OCI-LY7 (cell line): ENCODE measurements at regions not wholly inside any gene's neighbourhood (a gene's known extent, or its start where the extent isn't known, plus 50 kb on each side); places are given as distances from the start of the nearest gene placed in this dataset.

Source experiments
- EZH2phosphoT487 ChIP-seq: fragments of 200-600 bp; sonication (generic); IDR thresholded peaks from 2 replicates; pipeline ENCODE4 v1.6.1; 2018; ENCODE audit warnings: low read depth, borderline replicate concordance, mild to moderate bottlenecking, mixed run types, antibody characterized with exemption, low read length, moderate library complexity, mixed read lengths
- TF ChIP-seq, protein P1 (sequence below): fragments of 200-600 bp; sonication (generic); conservative IDR thresholded peaks from 2 replicates; pipeline ENCODE4 v1.5.1; 2014; ENCODE audit warnings: mild to moderate bottlenecking, antibody characterized with exemption, low read length, moderate library complexity, mixed read lengths

DNA sequence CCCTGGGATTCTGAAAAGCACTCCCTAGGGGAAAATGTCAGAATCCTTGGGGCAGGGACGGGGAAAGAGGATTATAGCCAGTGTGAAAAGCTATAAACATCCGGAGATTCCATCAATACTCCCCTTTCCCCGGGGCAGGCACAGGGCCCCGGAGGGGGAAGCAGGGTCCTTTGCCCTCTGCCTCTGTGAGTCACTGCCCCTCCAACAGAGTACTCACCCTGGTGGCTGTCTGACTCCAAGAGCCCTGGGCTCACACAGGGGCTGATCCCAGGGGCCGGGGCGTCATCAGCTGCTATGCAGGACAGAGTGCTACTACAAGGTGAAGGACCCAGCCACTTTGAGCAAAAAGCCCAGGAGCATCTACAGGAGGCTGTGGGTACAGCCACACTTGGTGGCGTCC lies 133.0 kb upstream of the PRR20G start:
- TF ChIP-seq, protein P1, sequence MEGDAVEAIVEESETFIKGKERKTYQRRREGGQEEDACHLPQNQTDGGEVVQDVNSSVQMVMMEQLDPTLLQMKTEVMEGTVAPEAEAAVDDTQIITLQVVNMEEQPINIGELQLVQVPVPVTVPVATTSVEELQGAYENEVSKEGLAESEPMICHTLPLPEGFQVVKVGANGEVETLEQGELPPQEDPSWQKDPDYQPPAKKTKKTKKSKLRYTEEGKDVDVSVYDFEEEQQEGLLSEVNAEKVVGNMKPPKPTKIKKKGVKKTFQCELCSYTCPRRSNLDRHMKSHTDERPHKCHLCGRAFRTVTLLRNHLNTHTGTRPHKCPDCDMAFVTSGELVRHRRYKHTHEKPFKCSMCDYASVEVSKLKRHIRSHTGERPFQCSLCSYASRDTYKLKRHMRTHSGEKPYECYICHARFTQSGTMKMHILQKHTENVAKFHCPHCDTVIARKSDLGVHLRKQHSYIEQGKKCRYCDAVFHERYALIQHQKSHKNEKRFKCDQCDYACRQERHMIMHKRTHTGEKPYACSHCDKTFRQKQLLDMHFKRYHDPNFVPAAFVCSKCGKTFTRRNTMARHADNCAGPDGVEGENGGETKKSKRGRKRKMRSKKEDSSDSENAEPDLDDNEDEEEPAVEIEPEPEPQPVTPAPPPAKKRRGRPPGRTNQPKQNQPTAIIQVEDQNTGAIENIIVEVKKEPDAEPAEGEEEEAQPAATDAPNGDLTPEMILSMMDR, result no peak
- no peak for TF ChIP-seq EZH2phosphoT487
